ENCODE measurements at regions not wholly inside any gene's neighbourhood (a gene's known extent, or its start where the extent isn't known, plus 50 kb on each side); places are given as distances from the start of the nearest gene placed in this dataset.

DNA sequence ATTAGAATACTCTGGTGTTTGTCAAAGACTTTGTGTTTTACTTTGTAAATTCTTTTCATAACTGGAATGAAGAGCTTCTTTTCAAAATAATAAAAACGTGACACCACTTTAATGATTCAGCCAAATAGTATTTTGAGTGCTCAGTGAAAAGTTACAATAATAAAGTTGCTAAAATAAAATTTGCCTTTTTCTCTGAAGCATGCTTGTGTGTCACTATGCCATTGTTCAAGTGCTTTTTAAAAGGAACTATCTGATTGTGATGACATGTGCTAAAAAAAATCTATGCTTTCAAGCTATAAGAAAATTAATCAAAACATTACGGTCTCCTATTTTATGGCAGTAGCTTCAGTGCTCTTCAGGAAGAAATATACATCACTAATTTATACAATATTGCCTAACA, 1290.5 kb upstream of the B3GALT2 start:
- Histone ChIP-seq H3K27ac (ENCODE audit: extremely low read depth, low read depth, low read length) (no peak overlapping the region), H3K9me1 (ENCODE audit: control insufficient read depth, insufficient read depth, low read length) (no peaks in the 10 kb centered on the region), H3K79me2 (ENCODE audit: control insufficient read depth, insufficient read depth, low read length) (no peaks in the 10 kb centered on the region), H3K4me2 (ENCODE audit: insufficient read depth, low read length) (no peak overlapping the region), H3K9ac (ENCODE audit: insufficient read depth in 1 of 2, low read depth in 2 of 2, low read length in 2 of 2) (no peak overlapping the region), H3K4me1 (replicated peaks in 1 of 2; ENCODE audit: control insufficient read depth in 2 of 2, insufficient read depth in 2 of 2, low read length in 2 of 2) (no peaks in the 10 kb centered on the region), H3K36me3 (ENCODE audit: control insufficient read depth, insufficient read depth, low read length) (no peaks in the 10 kb centered on the region), H2AFZ (ENCODE audit: low read depth, low read length) (no peak overlapping the region), H3K9me3 (replicated peaks; ENCODE audit: control insufficient read depth, insufficient read depth, low read depth, low read length) (no peaks in the 10 kb centered on the region), H3K4me3 (no peak overlapping the region), H4K20me1 (replicated peaks; ENCODE audit: control insufficient read depth, insufficient read depth, low read length) (no peaks in the 10 kb centered on the region), H3K27me3 (ENCODE audit: control insufficient read depth in 2 of 2, insufficient read depth in 2 of 2, low read length in 2 of 2) (no peaks in the 10 kb centered on the region)
- intact Hi-C loops (cut with micrococcal nuclease), result no loop called here
- 7% methylated on average over 2 of the region's 2 CpGs for WGBS (ENCODE audit: insufficient coverage, low coverage, missing lambda C conversion rate)
- ATAC-seq (no peak), DNase-seq (ENCODE audit: extremely low read depth in 1 of 4, low spot score in 3 of 4) (no peak), FAIRE-seq (no peak)
- ChIA-PET POLR2A (no interaction called here), CTCF (ENCODE audit: low intra/inter-chr PET ratio) (no interaction called here)
- no peak for TF ChIP-seq ZNF239 (CRISPR knock-in tag; IDR thresholded peaks at IDR 0.05)
- TF ChIP-seq KAT7 (CRISPR knock-in tag; IDR thresholded peaks at IDR 0.05; ENCODE audit: borderline replicate concordance), result no peak
- TF ChIP-seq EGR1 (conservative IDR thresholded peaks at IDR 0.05), result no peak
- TF ChIP-seq EP300 (IDR thresholded peaks at IDR 0.05; ENCODE audit: low read length), result no peak
- no peak for TF ChIP-seq KDM1A (IDR thresholded peaks at IDR 0.05)
- TF ChIP-seq, protein P1, sequence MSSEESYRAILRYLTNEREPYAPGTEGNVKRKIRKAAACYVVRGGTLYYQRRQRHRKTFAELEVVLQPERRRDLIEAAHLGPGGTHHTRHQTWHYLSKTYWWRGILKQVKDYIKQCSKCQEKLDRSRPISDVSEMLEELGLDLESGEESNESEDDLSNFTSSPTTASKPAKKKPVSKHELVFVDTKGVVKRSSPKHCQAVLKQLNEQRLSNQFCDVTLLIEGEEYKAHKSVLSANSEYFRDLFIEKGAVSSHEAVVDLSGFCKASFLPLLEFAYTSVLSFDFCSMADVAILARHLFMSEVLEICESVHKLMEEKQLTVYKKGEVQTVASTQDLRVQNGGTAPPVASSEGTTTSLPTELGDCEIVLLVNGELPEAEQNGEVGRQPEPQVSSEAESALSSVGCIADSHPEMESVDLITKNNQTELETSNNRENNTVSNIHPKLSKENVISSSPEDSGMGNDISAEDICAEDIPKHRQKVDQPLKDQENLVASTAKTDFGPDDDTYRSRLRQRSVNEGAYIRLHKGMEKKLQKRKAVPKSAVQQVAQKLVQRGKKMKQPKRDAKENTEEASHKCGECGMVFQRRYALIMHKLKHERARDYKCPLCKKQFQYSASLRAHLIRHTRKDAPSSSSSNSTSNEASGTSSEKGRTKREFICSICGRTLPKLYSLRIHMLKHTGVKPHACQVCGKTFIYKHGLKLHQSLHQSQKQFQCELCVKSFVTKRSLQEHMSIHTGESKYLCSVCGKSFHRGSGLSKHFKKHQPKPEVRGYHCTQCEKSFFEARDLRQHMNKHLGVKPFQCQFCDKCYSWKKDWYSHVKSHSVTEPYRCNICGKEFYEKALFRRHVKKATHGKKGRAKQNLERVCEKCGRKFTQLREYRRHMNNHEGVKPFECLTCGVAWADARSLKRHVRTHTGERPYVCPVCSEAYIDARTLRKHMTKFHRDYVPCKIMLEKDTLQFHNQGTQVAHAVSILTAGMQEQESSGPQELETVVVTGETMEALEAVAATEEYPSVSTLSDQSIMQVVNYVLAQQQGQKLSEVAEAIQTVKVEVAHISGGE (CRISPR knock-in tag; IDR thresholded peaks at IDR 0.05), result no peak
- no peak for TF ChIP-seq TCFL5 (CRISPR knock-in tag; conservative IDR thresholded peaks at IDR 0.05)
- TF ChIP-seq NCOA4 (IDR thresholded peaks at IDR 0.05; ENCODE audit: partially characterized antibody), result no peak
- TF ChIP-seq ZNF184 (CRISPR knock-in tag; IDR thresholded peaks at IDR 0.05), result no peak
- TF ChIP-seq, protein P2, sequence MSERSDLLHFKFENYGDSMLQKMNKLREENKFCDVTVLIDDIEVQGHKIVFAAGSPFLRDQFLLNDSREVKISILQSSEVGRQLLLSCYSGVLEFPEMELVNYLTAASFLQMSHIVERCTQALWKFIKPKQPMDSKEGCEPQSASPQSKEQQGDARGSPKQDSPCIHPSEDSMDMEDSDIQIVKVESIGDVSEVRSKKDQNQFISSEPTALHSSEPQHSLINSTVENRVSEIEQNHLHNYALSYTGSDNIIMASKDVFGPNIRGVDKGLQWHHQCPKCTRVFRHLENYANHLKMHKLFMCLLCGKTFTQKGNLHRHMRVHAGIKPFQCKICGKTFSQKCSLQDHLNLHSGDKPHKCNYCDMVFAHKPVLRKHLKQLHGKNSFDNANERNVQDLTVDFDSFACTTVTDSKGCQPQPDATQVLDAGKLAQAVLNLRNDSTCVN (CRISPR knock-in tag; IDR thresholded peaks at IDR 0.05), result no peak
- no peak for TF ChIP-seq NUFIP1 (IDR thresholded peaks at IDR 0.05; ENCODE audit: partially characterized antibody)
- TF ChIP-seq, protein P3, sequence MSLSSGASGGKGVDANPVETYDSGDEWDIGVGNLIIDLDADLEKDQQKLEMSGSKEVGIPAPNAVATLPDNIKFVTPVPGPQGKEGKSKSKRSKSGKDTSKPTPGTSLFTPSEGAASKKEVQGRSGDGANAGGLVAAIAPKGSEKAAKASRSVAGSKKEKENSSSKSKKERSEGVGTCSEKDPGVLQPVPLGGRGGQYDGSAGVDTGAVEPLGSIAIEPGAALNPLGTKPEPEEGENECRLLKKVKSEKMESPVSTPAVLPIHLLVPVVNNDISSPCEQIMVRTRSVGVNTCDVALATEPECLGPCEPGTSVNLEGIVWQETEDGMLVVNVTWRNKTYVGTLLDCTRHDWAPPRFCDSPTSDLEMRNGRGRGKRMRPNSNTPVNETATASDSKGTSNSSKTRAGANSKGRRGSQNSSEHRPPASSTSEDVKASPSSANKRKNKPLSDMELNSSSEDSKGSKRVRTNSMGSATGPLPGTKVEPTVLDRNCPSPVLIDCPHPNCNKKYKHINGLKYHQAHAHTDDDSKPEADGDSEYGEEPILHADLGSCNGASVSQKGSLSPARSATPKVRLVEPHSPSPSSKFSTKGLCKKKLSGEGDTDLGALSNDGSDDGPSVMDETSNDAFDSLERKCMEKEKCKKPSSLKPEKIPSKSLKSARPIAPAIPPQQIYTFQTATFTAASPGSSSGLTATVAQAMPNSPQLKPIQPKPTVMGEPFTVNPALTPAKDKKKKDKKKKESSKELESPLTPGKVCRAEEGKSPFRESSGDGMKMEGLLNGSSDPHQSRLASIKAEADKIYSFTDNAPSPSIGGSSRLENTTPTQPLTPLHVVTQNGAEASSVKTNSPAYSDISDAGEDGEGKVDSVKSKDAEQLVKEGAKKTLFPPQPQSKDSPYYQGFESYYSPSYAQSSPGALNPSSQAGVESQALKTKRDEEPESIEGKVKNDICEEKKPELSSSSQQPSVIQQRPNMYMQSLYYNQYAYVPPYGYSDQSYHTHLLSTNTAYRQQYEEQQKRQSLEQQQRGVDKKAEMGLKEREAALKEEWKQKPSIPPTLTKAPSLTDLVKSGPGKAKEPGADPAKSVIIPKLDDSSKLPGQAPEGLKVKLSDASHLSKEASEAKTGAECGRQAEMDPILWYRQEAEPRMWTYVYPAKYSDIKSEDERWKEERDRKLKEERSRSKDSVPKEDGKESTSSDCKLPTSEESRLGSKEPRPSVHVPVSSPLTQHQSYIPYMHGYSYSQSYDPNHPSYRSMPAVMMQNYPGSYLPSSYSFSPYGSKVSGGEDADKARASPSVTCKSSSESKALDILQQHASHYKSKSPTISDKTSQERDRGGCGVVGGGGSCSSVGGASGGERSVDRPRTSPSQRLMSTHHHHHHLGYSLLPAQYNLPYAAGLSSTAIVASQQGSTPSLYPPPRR (CRISPR knock-in tag; IDR thresholded peaks at IDR 0.05; ENCODE audit: borderline replicate concordance), result no peak
- no peak for TF ChIP-seq RBM34 (IDR thresholded peaks at IDR 0.05; ENCODE audit: borderline replicate concordance, insufficient read depth, low read length)
- in situ Hi-C loops (cut with MboI), result no loop called here
- no TSS peak for BruUV-seq (replicated peaks)

Data from K562 (cell line).